OCI-LY7 (cell line): ENCODE measurements at regions not wholly inside any gene's neighbourhood (a gene's known extent, or its start where the extent isn't known, plus 50 kb on each side); places are given as distances from the start of the nearest gene placed in this dataset.

Source experiments
- BruUV-seq: library from RNA; stranded (reverse); fragments of 400-500 nt; replicated peaks from 2 replicates; lab custom pipeline; 2021; lab: Mats Ljungman, UMichigan
- CTCF ChIA-PET: fragments of 300-600 bp; sonication (Branson Sonifier 250); formaldehyde crosslinking; loops from one replicate; lab custom pipeline; 2022; ENCODE audit warnings: antibody characterized with exemption; ENCODE audit not compliant: unreplicated experiment; lab: Charles Lee
- POLR2A ChIA-PET: fragments of 300-600 bp; sonication (Branson Sonifier 250); formaldehyde crosslinking; loops from one replicate; lab custom pipeline; 2022; ENCODE audit warnings: antibody characterized with exemption; lab: Charles Lee
- DNase-seq: peaks from one replicate; pipeline ENCODE4 v3.0.0-alpha.2; 2015; ENCODE audit warnings: low spot score
- H2AFZ ChIP-seq: fragments of 200-600 bp; sonication (generic), shearing (Covaris generic); 2 replicates; pipeline ENCODE4 v1.6.1; 2014; ENCODE audit warnings: mild to moderate bottlenecking, antibody characterized with exemption, low read length, moderate library complexity
- H3K27ac ChIP-seq: fragments of 200-600 bp; sonication (generic); 2 replicates; pipeline ENCODE4 v1.5.1; 2014; ENCODE audit warnings: mixed run types, low read depth, mild to moderate bottlenecking, moderate library complexity, low read length, inconsistent platforms; ENCODE audit not compliant: poor library complexity, severe bottlenecking
- H3K36me3 ChIP-seq: fragments of 200-600 bp; sonication (generic); 2 replicates; pipeline ENCODE4 v1.6.1; 2014; ENCODE audit warnings: mild to moderate bottlenecking, antibody characterized with exemption, low read length, moderate library complexity, mixed read lengths; ENCODE audit not compliant: insufficient read depth
- H3K4me1 ChIP-seq: fragments of 200-600 bp; sonication (generic); 2 replicates; pipeline ENCODE4 v1.5.1; 2014; ENCODE audit warnings: mild to moderate bottlenecking, low read length; ENCODE audit not compliant: insufficient read depth, poor library complexity, severe bottlenecking
- H3K4me2 ChIP-seq: fragments of 200-600 bp; sonication (generic); 2 replicates; pipeline ENCODE4 v1.6.1; 2014; ENCODE audit warnings: mild to moderate bottlenecking, low read length
- H3K4me3 ChIP-seq: fragments of 200-600 bp; sonication (generic); 2 replicates; pipeline ENCODE4 v1.5.1; 2014; ENCODE audit warnings: mild to moderate bottlenecking, low read depth, low read length; ENCODE audit not compliant: poor library complexity, severe bottlenecking
- H3K79me2 ChIP-seq: fragments of 200-600 bp; sonication (generic); 2 replicates; pipeline ENCODE4 v1.6.1; 2016; ENCODE audit warnings: low read depth, mild to moderate bottlenecking, low read length, moderate library complexity, mixed read lengths; ENCODE audit not compliant: insufficient read depth
- H3K9me2 ChIP-seq: fragments of 200-600 bp; sonication (generic); 2 replicates; pipeline ENCODE4 v1.6.1; 2016; ENCODE audit warnings: mild to moderate bottlenecking, low read length, mixed read lengths; ENCODE audit not compliant: insufficient read depth
- H3K9me3 ChIP-seq: fragments of 200-600 bp; sonication (generic); 2 replicates; pipeline ENCODE4 v1.6.1; 2014; ENCODE audit warnings: mild to moderate bottlenecking, mixed run types, low read length, mixed read lengths
- H4K20me1 ChIP-seq: fragments of 200-600 bp; sonication (generic); 2 replicates; pipeline ENCODE4 v1.6.1; 2014; ENCODE audit warnings: mild to moderate bottlenecking, antibody characterized with exemption, low read length, moderate library complexity, mixed read lengths; ENCODE audit not compliant: insufficient read depth
- EZH2phosphoT487 ChIP-seq: fragments of 200-600 bp; sonication (generic); IDR thresholded peaks from 2 replicates; pipeline ENCODE4 v1.6.1; 2018; ENCODE audit warnings: low read depth, borderline replicate concordance, mild to moderate bottlenecking, mixed run types, antibody characterized with exemption, low read length, moderate library complexity, mixed read lengths
- intact Hi-C: fragments of 100-400 bp; cut with micrococcal nuclease; formaldehyde crosslinking; loops from one replicate; pipeline ENCODE4 v1.10.0; 2022; ENCODE audit not compliant: unreplicated experiment
- TF ChIP-seq, protein P1 (sequence below): fragments of 200-600 bp; sonication (generic); conservative IDR thresholded peaks from 2 replicates; pipeline ENCODE4 v1.5.1; 2014; ENCODE audit warnings: mild to moderate bottlenecking, antibody characterized with exemption, low read length, moderate library complexity, mixed read lengths

DNA sequence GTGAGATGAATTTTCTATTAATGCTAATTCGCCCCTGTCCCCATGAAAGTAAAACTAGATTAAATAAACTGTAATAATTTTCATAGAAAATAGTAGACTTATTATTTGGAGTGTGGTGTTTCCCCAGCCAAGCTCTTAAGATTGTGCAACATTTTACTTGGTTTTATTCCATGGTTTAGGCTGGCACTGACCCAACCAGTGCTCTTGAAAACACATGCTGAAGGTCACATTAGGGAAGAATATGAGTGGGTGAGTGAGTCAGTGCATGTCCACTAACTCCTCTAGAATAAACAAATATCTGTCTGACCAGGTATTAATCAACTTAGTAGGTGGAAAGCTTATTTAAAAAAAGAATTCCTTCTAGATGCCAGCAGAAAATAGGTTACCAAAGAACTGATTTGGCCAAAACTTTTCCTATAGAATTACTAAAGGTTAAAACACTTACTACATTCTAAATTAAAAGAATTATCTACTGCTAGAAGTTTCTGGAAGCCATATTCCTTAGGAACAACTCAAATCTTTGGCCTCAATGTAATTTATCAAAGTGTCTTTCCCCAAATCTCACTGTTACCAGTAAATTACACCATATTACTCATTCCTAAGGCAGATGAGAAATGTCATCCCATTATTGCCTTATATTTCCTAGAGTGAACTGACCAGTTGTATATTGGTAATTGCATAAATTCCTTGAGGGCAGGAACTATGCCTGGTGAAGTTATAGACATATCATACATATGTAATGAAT lies 89.7 kb upstream of the RGS1 start:
- H3K4me2 ChIP-seq, result no peak overlapping the region
- POLR2A ChIA-PET, result no interaction called here
- H3K9me3 ChIP-seq, result no peaks in the 10 kb centered on the region
- no peaks in the 10 kb centered on the region for H3K4me1 ChIP-seq
- no peaks in the 10 kb centered on the region for H3K9me2 ChIP-seq
- CTCF ChIA-PET, result no interaction called here
- H4K20me1 ChIP-seq, result no peaks in the 10 kb centered on the region
- H3K36me3 ChIP-seq, result no peaks in the 10 kb centered on the region
- H3K4me3 ChIP-seq, result no peak overlapping the region
- intact Hi-C loops, result no loop called here
- TF ChIP-seq, protein P1, sequence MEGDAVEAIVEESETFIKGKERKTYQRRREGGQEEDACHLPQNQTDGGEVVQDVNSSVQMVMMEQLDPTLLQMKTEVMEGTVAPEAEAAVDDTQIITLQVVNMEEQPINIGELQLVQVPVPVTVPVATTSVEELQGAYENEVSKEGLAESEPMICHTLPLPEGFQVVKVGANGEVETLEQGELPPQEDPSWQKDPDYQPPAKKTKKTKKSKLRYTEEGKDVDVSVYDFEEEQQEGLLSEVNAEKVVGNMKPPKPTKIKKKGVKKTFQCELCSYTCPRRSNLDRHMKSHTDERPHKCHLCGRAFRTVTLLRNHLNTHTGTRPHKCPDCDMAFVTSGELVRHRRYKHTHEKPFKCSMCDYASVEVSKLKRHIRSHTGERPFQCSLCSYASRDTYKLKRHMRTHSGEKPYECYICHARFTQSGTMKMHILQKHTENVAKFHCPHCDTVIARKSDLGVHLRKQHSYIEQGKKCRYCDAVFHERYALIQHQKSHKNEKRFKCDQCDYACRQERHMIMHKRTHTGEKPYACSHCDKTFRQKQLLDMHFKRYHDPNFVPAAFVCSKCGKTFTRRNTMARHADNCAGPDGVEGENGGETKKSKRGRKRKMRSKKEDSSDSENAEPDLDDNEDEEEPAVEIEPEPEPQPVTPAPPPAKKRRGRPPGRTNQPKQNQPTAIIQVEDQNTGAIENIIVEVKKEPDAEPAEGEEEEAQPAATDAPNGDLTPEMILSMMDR, result no peak
- no peak for TF ChIP-seq EZH2phosphoT487
- no peak overlapping the region for H3K27ac ChIP-seq
- H2AFZ ChIP-seq, result no peak overlapping the region
- DNase-seq, result no peak
- no TSS peak for BruUV-seq
- no peaks in the 10 kb centered on the region for H3K79me2 ChIP-seq

DNA sequence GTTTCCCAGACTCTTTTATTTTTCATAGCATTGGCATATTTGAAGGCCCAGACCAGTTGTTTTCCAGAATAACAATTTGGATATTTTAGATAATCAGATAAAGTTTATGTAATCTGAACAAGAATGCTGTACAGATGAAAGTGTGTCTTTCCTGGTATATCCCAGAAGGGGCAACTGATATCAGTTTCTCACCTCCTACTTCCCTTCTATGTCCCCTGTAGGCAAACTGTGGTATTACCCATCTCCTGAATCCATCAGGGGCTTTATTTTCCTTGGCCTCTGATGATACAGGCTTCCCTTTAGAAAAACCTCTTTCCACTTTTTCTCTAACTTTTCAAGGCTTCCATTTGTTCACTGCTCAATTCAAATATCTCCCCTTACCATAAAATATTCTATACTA lies 87.5 kb upstream of the RGS1 start:
- no peak overlapping the region for H3K27ac ChIP-seq
- H2AFZ ChIP-seq, result no peak overlapping the region
- H3K4me3 ChIP-seq, result no peak overlapping the region
- H3K4me1 ChIP-seq, result no peaks in the 10 kb centered on the region
- intact Hi-C loops, result no loop called here
- H3K9me2 ChIP-seq, result no peaks in the 10 kb centered on the region
- no peak overlapping the region for H3K4me2 ChIP-seq
- ChIA-PET CTCF (no interaction called here), POLR2A (no interaction called here)
- H3K79me2 ChIP-seq, result no peaks in the 10 kb centered on the region
- DNase-seq, result no peak
- no TSS peak for BruUV-seq
- TF ChIP-seq EZH2phosphoT487, result no peak
- TF ChIP-seq, protein P1, result 0 out of 2 replicates have a peak, but pooled peaks have one; percentile 27
- H3K36me3 ChIP-seq, result no peaks in the 10 kb centered on the region
- no peaks in the 10 kb centered on the region for H4K20me1 ChIP-seq
- no peaks in the 10 kb centered on the region for H3K9me3 ChIP-seq

DNA sequence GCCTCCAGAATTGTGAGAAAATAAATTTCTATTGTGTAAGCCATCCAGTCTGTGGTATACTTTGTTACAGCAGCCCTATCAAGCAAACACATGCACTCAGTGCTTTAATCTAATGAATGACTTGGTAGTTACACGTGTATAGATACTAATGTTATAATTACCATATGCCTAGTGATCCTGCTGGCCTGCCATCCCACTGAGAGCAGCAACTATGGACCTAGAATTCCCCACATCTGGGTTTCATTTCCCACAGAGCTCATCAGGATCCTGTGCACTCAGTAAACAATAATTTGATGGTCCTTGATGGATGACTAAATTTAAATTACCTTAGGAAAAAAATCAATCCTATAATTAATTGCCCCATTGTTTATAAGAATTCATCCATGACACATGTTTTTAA lies 86.5 kb upstream of the RGS1 start:
- Histone ChIP-seq H3K36me3 (no peaks in the 10 kb centered on the region), H2AFZ (no peak overlapping the region), H4K20me1 (no peaks in the 10 kb centered on the region), H3K4me3 (no peak overlapping the region), H3K9me3 (no peaks in the 10 kb centered on the region), H3K27ac (no peak overlapping the region), H3K79me2 (no peaks in the 10 kb centered on the region), H3K9me2 (no peaks in the 10 kb centered on the region), H3K4me2 (no peak overlapping the region), H3K4me1 (no peaks in the 10 kb centered on the region)
- no peak for DNase-seq
- intact Hi-C loops, result no loop called here
- ChIA-PET POLR2A (no interaction called here), CTCF (no interaction called here)
- no TSS peak for BruUV-seq
- no peak for TF ChIP-seq EZH2phosphoT487
- TF ChIP-seq, protein P1, result no peak
